HG02571 (cell line): ENCODE measurements at regions not wholly inside any gene's neighbourhood (a gene's known extent, or its start where the extent isn't known, plus 50 kb on each side); places are given as distances from the start of the nearest gene placed in this dataset.
"Not testable (repeated sequence)": the region's sequence is repeated elsewhere in the genome, so short reads cannot be mapped to it uniquely, and the experiment has no call there.

ENCODE experiments used
- ATAC-seq: cut with Tn5 transposase; IDR thresholded peaks from one replicate; pipeline ENCODE4 v1.9.1; 2021; ENCODE audit warnings: mild to moderate bottlenecking, moderate library complexity; ENCODE audit not compliant: unreplicated experiment

GRCh38 chr3:194054540-194054939 lies 81.4 kb upstream of the HES1 start:
- ATAC-seq, result no peak

- no peak for ATAC-seq
Observed at GRCh38 chr3:194054961-194055360, 81.0 kb upstream of the HES1 start.

GRCh38 chr3:194056323-194056722 lies 79.6 kb upstream of the HES1 start:
- not testable (repeated sequence) for ATAC-seq

GRCh38 chr3:194056731-194057415 lies 79.1 kb upstream of the HES1 start:
- ATAC-seq, result no peak

GRCh38 chr3:194057570-194058188 lies 78.3 kb upstream of the HES1 start:
- ATAC-seq, result no peak

- peak; percentile 78 for ATAC-seq
Observed at GRCh38 chr3:194058189-194058571, 77.8 kb upstream of the HES1 start.

- no peak for ATAC-seq
Observed at GRCh38 chr3:194058753-194059152, 77.2 kb upstream of the HES1 start.

- no peak for ATAC-seq
Observed at GRCh38 chr3:194061421-194062030, 74.4 kb upstream of the HES1 start.

GRCh38 chr3:194062830-194063229 lies 73.1 kb upstream of the HES1 start:
- ATAC-seq, result no peak

- ATAC-seq, result no peak
Observed at GRCh38 chr3:194064380-194065332, 71.3 kb upstream of the HES1 start.

- ATAC-seq, result not testable (repeated sequence)
Observed at GRCh38 chr3:194067327-194067726, 68.6 kb upstream of the HES1 start.

- no peak for ATAC-seq
Observed at GRCh38 chr3:194067949-194068362, 68.0 kb upstream of the HES1 start.

GRCh38 chr3:194069421-194070219 lies 66.3 kb upstream of the HES1 start:
- no peak for ATAC-seq

GRCh38 chr3:194070220-194070633 lies 65.7 kb upstream of the HES1 start:
- no peak for ATAC-seq

GRCh38 chr3:194070634-194071409 lies 65.1 kb upstream of the HES1 start:
- ATAC-seq, result peak; percentile 96

- ATAC-seq, result no peak
Observed at GRCh38 chr3:194072097-194072428, 63.9 kb upstream of the HES1 start.

GRCh38 chr3:194072691-194073279 lies 63.2 kb upstream of the HES1 start:
- ATAC-seq, result no peak

- no peak for ATAC-seq
Observed at GRCh38 chr3:194073926-194074325, 62.0 kb upstream of the HES1 start.

GRCh38 chr3:194075088-194075615 lies 60.8 kb upstream of the HES1 start:
- ATAC-seq, result no peak
